HG03378 (cell line): ENCODE measurements at regions not wholly inside any gene's neighbourhood (a gene's known extent, or its start where the extent isn't known, plus 50 kb on each side); places are given as distances from the start of the nearest gene placed in this dataset.
"Not testable (repeated sequence)": the region's sequence is repeated elsewhere in the genome, so short reads cannot be mapped to it uniquely, and the experiment has no call there.

Experiments used
- ATAC-seq: cut with Tn5 transposase; IDR thresholded peaks from one replicate; pipeline ENCODE4 v1.9.1; 2021; ENCODE audit warnings: mild to moderate bottlenecking, moderate library complexity; ENCODE audit not compliant: unreplicated experiment

DNA sequence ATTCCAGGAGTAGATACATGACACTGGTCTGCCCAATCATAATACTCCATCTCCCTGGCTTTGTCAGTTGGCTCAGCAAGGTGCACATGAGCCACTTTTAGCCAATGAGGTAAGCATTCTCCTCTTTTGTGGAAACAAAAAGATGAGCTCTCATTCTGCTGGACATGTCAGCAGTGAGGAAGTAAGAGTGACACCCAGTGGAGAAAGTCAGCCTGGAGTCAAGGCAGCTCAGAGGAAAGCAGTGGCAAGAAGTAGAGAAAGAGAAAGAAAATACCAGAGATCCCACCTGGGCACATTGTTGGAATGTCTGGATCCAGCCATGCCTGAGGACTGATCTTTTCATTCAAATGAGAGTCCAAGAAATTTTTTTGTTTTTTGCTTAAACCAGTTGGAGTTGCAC, 496.9 kb upstream of the C16orf82 start:
- ATAC-seq, result no peak

DNA sequence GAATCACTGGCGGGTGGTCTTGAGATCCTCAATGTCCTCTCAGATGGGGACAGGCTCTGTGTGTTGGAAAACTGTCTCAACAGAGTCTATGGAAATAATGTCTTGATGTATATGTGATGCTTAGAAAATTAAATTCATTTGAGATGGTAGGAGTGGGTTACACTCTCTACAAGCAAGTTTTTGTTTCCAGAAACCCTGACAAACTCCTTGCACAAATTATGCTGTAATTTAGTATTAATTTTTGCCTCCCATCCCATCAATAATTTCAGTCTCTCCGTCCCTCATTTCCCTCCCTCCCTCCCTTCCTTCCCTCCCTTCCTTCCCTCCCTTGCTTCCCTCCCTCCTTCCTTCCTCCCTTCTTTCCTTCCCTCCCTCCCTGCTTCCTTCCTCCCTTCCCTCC, 488.0 kb upstream of the C16orf82 start:
- no peak for ATAC-seq

DNA sequence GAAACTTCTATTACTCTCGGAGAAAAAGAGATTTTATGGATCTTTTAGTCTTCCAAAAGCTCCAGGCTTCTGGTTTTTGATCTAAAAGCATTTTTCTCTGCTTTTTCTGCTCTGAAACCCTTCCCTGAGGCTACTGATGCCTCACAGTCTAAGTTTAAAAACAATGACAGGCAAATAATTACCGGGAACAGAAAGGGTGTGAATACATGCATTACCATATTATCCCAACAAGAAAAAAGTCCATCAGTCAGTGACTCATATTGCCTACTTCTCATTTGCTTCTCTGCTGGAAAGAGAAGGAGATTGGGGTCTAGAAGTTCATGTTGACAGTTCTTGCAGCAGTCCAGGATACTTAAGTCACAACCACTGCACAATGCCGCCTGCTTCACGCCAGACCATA, 482.9 kb upstream of the C16orf82 start:
- no peak for ATAC-seq

GRCh38 chr16:26593700-26594099, 473.0 kb upstream of the C16orf82 start:
- ATAC-seq, result no peak

DNA sequence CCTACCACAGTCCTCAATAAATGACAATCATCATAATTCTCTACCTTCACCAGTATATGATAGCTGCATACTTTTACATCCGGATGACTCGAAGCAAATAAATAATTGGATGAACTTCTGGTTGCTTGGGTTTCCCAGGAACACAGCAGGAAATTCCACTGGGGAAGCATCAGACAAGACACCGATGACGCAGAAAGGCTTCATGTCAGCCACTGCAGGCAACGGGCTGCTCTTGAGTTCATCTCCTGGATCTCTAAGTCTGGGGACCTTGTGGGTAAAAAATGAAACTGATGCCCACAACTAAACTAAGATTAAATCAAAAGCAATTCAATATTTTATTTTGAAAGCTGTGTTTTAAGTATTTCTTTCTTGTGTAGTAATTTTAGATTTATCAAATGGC, 472.1 kb upstream of the C16orf82 start:
- no peak for ATAC-seq

GRCh38 chr16:26595199-26595598, 471.5 kb upstream of the C16orf82 start:
- ATAC-seq, result no peak

GRCh38 chr16:26596033-26596432, 470.7 kb upstream of the C16orf82 start:
- not testable (repeated sequence) for ATAC-seq

DNA sequence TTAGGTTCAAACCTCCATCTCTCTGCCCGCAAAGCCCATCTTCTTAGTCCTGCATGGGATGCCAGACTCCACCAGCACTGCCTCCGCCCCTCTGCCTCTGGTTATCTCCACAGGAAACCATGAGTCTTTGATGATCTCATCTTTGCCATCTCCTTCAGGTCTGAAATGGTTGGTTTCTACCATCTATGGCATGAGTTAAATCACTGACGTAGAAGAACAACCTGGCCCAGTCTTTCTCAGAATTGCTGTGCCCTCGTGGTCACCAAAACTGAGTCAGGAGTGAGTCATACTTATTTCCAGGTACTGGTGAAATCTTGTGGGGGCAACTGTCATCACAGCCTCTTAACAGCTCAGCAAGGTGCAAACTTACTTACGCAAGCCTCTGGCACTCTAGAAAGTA, 468.7 kb upstream of the C16orf82 start:
- no peak for ATAC-seq

DNA sequence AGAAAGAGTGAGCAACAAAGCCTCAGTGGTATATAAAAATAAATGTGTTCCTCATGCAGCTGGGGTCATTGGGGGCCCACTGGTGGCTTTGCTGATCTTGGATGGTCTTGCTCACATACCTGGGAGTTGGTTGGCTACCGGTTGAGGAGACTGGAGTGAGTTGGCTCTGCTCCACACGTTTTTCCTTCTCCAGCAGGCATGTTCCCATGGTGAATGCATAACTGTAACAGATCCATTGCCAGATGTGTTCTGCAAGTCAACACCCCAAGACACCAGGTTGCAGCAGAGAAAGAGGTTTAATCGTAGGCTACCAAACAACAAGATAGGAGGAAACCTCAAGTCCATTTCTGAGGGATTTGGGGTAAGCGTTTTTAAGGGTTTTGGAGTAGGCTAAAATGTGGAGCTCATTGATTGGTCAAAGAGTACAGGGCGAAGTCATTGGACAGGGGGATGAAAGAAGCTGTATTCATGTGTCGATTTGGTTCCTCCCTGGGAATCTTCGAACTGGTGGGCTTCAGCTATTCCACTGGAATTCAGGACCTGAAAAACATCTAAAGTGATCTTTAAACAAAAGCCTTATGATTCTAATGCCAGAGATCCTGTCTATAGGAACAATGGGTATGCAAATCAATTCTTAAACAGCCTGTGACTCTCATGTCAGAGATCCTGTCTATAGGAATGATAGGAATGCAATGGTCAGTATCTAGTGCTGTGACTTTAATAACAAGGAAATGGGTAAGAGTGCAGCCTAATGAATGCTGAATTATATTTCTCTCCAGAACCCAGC, 467.5 kb upstream of the C16orf82 start:
- ATAC-seq, result no peak

- ATAC-seq, result no peak
Observed at GRCh38 chr16:26599785-26600104, 467.0 kb upstream of the C16orf82 start.

- ATAC-seq, result no peak
Observed at GRCh38 chr16:26601335-26601734, 465.4 kb upstream of the C16orf82 start.

- no peak for ATAC-seq
Observed at GRCh38 chr16:26605626-26606271, 461.0 kb upstream of the C16orf82 start.

DNA sequence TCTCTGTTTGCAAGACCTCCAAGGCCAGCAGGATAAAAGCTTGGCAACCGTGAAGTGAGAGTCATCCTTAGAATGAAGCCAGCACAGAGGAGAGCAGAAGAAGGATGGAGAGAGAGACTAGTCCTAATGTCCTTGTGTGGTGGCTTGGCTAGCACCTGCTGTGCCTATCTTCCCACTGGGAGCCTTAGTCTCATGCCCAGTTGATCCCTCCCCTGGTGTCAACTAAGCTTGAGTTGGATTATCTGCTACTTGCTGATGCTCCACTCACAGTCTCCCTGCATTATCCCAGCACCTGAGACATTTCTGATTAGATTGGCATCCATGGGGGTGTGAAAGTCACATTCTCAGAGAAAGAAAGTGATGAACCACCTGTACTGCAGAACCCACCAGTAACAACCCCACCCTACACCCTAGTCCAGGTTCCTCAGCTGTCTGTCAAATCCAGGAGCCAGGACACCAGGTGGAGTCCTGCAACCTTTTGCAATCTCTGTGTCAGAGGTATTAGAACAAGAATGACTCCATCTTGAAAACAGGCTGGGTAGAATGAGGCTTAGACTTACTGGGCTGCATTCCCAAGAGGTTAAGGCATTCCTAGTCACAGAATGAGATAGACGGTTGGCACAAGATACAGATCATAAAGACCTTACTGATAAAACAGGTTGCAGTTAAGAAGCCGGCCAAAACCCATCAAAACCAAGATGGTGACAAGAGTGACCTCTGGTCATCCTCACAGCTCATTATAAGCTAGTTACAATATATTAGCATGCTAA, 460.2 kb upstream of the C16orf82 start:
- no peak for ATAC-seq

DNA sequence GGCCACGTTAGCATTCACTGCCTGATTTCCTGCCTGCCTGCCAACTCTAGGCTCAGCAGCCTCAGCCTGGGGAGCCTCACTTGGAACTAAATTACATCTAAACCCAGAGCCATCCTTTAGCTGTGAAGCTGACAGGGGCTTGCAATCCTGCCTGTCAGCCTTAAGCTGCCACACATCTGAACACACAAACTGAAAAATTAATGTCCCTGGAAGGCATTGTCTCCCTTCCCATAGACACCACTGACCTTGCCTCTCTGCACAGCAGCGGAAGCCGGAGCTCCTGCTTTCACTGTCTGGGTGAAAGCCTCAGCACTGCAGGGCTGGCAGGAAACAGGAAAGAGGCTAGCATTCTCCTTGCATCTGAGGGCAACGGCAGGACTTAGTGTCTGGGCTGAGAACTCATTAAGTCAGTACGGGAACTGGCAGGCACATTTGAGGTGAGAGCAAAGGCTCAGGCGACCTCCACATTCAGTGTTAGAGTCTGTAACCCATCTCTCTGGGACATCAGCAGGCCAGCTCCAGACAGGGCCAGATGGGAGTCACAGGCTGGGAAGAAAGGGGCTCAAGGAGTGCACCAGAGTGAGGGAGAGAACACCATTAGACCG, 452.4 kb upstream of the C16orf82 start:
- no peak for ATAC-seq

GRCh38 chr16:26623442-26623841, 443.3 kb upstream of the C16orf82 start:
- no peak for ATAC-seq

DNA sequence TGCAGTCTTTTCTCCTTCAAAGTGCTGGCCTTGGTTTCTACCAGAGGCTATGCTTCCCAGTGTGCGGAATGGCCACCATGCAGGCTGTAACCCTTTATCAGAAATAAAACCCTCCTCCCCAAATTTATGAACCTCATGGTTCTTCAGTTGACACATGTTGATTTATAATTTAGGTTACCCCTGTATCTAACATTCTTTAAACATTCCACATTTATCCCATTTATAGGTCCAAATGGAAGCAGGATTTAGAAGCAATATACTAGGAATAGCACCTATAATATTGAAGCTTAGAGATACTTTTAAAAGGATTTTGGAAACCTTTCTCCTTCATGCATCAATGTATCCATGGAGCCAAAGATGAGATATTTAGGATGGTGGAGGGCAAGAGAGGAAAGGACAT, 438.8 kb upstream of the C16orf82 start:
- ATAC-seq, result no peak

- not testable (repeated sequence) for ATAC-seq
Observed at GRCh38 chr16:26631365-26631764, 435.4 kb upstream of the C16orf82 start.

GRCh38 chr16:26642047-26642664, 424.6 kb upstream of the C16orf82 start:
- no peak for ATAC-seq

DNA sequence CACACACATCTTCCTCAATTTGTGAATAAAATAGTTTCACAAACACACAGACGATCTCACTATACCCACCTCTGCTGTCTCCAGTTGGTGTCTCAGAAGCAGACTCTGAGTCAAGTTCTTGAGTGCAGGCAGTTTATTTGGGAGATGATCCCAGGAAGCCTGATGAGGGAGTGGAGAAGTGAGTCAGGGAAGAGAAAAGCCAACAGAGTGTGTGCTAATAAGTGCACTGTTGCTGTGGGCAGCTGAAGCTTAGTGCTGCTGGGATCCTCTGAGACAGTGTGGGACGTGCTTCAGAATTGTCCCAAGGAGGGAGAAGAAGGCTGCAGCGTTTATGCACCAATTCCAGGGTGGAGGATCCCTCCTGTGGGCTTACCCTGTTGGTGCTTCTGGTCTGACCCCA, 423.2 kb upstream of the C16orf82 start:
- no peak for ATAC-seq

DNA sequence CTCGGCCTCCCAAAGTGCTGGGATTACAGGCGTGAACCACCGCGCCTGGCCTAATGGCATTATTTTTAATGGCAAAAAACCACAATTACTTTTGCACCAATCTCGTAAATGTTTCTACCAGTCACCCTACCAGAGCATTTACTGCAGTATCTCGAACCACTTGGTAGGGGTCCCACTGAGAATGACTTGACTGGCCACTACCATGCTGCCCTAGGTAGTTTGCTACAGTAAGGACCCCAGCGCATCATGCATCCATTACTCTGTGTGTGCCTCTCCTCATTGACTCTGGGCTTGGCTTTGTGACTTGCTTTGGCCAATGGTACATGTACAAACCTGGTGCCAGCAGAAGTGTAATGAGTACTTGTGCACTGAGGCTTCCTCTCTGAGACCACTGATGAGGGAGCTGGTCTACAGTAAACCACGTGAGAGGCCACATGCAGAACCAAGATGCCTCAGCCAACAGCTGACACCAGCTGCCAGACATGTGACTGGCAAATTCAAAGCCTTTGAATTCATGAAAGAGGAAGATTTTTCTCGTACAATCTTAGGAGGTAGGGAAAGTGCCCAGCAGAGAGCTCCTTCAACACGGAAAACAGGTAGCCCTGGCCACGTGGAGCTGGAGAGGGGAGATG, 421.7 kb upstream of the C16orf82 start:
- ATAC-seq, result no peak

- ATAC-seq, result no peak
Observed at GRCh38 chr16:26645614-26646013, 421.1 kb upstream of the C16orf82 start.
